KMS-11 (cell line): ENCODE measurements at regions not wholly inside any gene's neighbourhood (a gene's known extent, or its start where the extent isn't known, plus 50 kb on each side); places are given as distances from the start of the nearest gene placed in this dataset.
"Not testable (repeated sequence)": the region's sequence is repeated elsewhere in the genome, so short reads cannot be mapped to it uniquely, and the experiment has no call there.

ENCODE experiments used
- H2AFZ ChIP-seq: fragments of 200-600 bp; sonication (generic); 2 replicates; pipeline ENCODE4 v1.6.1; 2016; ENCODE audit warnings: antibody characterized with exemption, mixed run types, low read depth
- H3K27ac ChIP-seq: fragments of 200-600 bp; sonication (generic); 2 replicates; pipeline ENCODE4 v1.6.1; 2016; ENCODE audit warnings: mild to moderate bottlenecking, mixed run types
- H3K27me3 ChIP-seq: fragments of 200-600 bp; sonication (generic); 2 replicates; pipeline ENCODE4 v1.6.1; 2017; ENCODE audit warnings: mild to moderate bottlenecking, low read depth, mixed run types, moderate library complexity; ENCODE audit not compliant: insufficient read depth
- H3K36me3 ChIP-seq: fragments of 200-600 bp; sonication (generic); 2 replicates; pipeline ENCODE4 v1.6.1; 2017; ENCODE audit warnings: mild to moderate bottlenecking, mixed run types; ENCODE audit not compliant: insufficient read depth
- H3K4me1 ChIP-seq: fragments of 200-600 bp; sonication (generic); 2 replicates; pipeline ENCODE4 v1.6.1; 2016; ENCODE audit warnings: mild to moderate bottlenecking, low read depth, mixed run types; ENCODE audit not compliant: poor library complexity, severe bottlenecking
- H3K4me2 ChIP-seq: fragments of 200-600 bp; sonication (generic); 2 replicates; pipeline ENCODE4 v1.7.0; 2016; ENCODE audit warnings: mild to moderate bottlenecking, mixed run types
- H3K4me3 ChIP-seq: fragments of 200-600 bp; sonication (generic); IDR thresholded peaks from 2 replicates; pipeline ENCODE4 v1.6.1; 2017; ENCODE audit warnings: low read depth, low read length, mixed read lengths; ENCODE audit not compliant: insufficient read depth
- H3K79me2 ChIP-seq: fragments of 200-600 bp; sonication (generic); 2 replicates; pipeline ENCODE4 v1.6.1; 2016; ENCODE audit warnings: low read depth, mixed run types; ENCODE audit not compliant: insufficient read depth
- H3K9ac ChIP-seq: fragments of 200-600 bp; sonication (generic); 2 replicates; pipeline ENCODE4 v1.6.1; 2016; ENCODE audit warnings: mild to moderate bottlenecking, mixed run types
- H4K20me1 ChIP-seq: fragments of 200-600 bp; sonication (generic); 2 replicates; pipeline ENCODE4 v1.6.1; 2016; ENCODE audit warnings: mild to moderate bottlenecking, mixed run types; ENCODE audit not compliant: insufficient read depth
- CTCF ChIP-seq: fragments of 200-600 bp; sonication (generic); conservative IDR thresholded peaks from 2 replicates; pipeline ENCODE4 v1.6.1; 2017; ENCODE audit warnings: low read depth, mild to moderate bottlenecking, antibody characterized with exemption, low read length, moderate library complexity, mixed read lengths

- H3K4me2 ChIP-seq, result no peak overlapping the region
- no peak overlapping the region for H3K4me3 ChIP-seq
- no peak overlapping the region for H2AFZ ChIP-seq
- no peaks in the 10 kb centered on the region for H3K79me2 ChIP-seq
- no peak overlapping the region for H3K27ac ChIP-seq
- no peaks in the 10 kb centered on the region for H4K20me1 ChIP-seq
- no peak for TF ChIP-seq CTCF
- H3K4me1 ChIP-seq, result no peaks in the 10 kb centered on the region
- H3K36me3 ChIP-seq, result no peaks in the 10 kb centered on the region
- H3K27me3 ChIP-seq, result no peaks in the 10 kb centered on the region
- H3K9ac ChIP-seq, result no peak overlapping the region
Measured at GRCh38 chr2:116269040-116269439, 1545.5 kb upstream of the DDX18 start.

GRCh38 chr2:116304328-116304727 is 1510.2 kb upstream of the DDX18 start:
- H3K9ac ChIP-seq, result no peak overlapping the region
- no peaks in the 10 kb centered on the region for H3K36me3 ChIP-seq
- no peak overlapping the region for H3K4me2 ChIP-seq
- H3K27me3 ChIP-seq, result no peaks in the 10 kb centered on the region
- H3K27ac ChIP-seq, result no peak overlapping the region
- no peak overlapping the region for H3K4me3 ChIP-seq
- H4K20me1 ChIP-seq, result no peaks in the 10 kb centered on the region
- no peaks in the 10 kb centered on the region for H3K4me1 ChIP-seq
- no peak overlapping the region for H2AFZ ChIP-seq
- no peaks in the 10 kb centered on the region for H3K79me2 ChIP-seq
- TF ChIP-seq CTCF, result no peak

- no peaks in the 10 kb centered on the region for H4K20me1 ChIP-seq
- no peaks in the 10 kb centered on the region for H3K36me3 ChIP-seq
- H3K4me2 ChIP-seq, result no peak overlapping the region
- no peaks in the 10 kb centered on the region for H3K4me1 ChIP-seq
- H3K79me2 ChIP-seq, result no peaks in the 10 kb centered on the region
- H3K27ac ChIP-seq, result no peak overlapping the region
- H3K9ac ChIP-seq, result no peak overlapping the region
- no peak for TF ChIP-seq CTCF
- no peaks in the 10 kb centered on the region for H3K27me3 ChIP-seq
- no peak overlapping the region for H3K4me3 ChIP-seq
- H2AFZ ChIP-seq, result no peak overlapping the region
Measured at GRCh38 chr2:116317111-116317510, 1497.4 kb upstream of the DDX18 start.

GRCh38 chr2:116318551-116318950 is 1495.9 kb upstream of the DDX18 start:
- not testable (repeated sequence) for H3K27ac ChIP-seq, H2AFZ ChIP-seq, H3K36me3 ChIP-seq, H3K4me2 ChIP-seq, H3K4me3 ChIP-seq, H4K20me1 ChIP-seq, H3K4me1 ChIP-seq, H3K27me3 ChIP-seq, H3K79me2 ChIP-seq, H3K9ac ChIP-seq

- H3K4me2 ChIP-seq, result no peak overlapping the region
- H3K27me3 ChIP-seq, result no peaks in the 10 kb centered on the region
- no peaks in the 10 kb centered on the region for H3K36me3 ChIP-seq
- no peaks in the 10 kb centered on the region for H3K4me1 ChIP-seq
- H3K27ac ChIP-seq, result no peak overlapping the region
- no peak overlapping the region for H2AFZ ChIP-seq
- no peak overlapping the region for H3K4me3 ChIP-seq
- no peak overlapping the region for H3K9ac ChIP-seq
- no peak for TF ChIP-seq CTCF
- H3K79me2 ChIP-seq, result no peaks in the 10 kb centered on the region
- no peaks in the 10 kb centered on the region for H4K20me1 ChIP-seq
Measured at GRCh38 chr2:116319001-116319400, 1495.5 kb upstream of the DDX18 start.
